ENCODE measurements at regions not wholly inside any gene's neighbourhood (a gene's known extent, or its start where the extent isn't known, plus 50 kb on each side); places are given as distances from the start of the nearest gene placed in this dataset.
A peak's percentile ranks its signal among the peaks of the same experiment; 100 is the strongest.
"Not testable (repeated sequence)": the region's sequence is repeated elsewhere in the genome, so short reads cannot be mapped to it uniquely, and the experiment has no call there.

DNA sequence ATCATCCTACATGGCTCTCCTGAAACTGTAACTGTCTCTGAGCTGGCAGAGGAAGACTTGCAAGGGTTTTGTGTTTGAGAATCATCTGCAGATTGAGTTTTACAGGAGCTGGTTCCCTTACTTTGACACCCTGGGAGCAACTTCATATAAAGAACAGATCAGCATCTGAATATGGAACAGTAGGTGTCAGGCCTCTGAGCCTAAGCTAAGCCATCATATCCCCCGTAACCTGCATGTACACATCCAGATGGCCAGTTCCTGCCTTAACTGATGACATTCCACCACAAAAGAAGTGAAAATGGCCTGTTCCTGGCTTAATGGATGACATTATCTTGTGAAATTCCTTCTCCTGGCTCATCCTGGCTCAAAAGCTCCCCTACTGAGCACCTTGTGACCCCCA, 238.1 kb upstream of the P2RY1 start:
- peak overlapping the region in 2 of 4 donors; percentile 85 to 89 for H3K4me3 Mint-ChIP-seq
- peaks cover 15 to 30% (median 29%) of the 10 kb centered on the region in 3 donors for H3K4me1 Mint-ChIP-seq
- peak overlapping the region; percentile 36 to 90 (median 86) for H3K27ac Mint-ChIP-seq
- not testable (repeated sequence) for H3K27me3 Mint-ChIP-seq, H3K9me3 Mint-ChIP-seq
- H3K36me3 Mint-ChIP-seq = peaks cover 10% of the 10 kb centered on the region

GRCh38 chr3:152606146-152606545, 228.8 kb upstream of the P2RY1 start:
- Mint-ChIP-seq H3K4me1 (no peaks in the 10 kb centered on the region), H3K27ac (no peak overlapping the region), H3K36me3 (peaks cover 2% of the 10 kb centered on the region), H3K9me3 (peaks cover 0 to 5% (median 2%) of the 10 kb centered on the region in 3 donors), H3K27me3 (peaks cover 4% of the 10 kb centered on the region), H3K4me3 (no peak overlapping the region)

DNA sequence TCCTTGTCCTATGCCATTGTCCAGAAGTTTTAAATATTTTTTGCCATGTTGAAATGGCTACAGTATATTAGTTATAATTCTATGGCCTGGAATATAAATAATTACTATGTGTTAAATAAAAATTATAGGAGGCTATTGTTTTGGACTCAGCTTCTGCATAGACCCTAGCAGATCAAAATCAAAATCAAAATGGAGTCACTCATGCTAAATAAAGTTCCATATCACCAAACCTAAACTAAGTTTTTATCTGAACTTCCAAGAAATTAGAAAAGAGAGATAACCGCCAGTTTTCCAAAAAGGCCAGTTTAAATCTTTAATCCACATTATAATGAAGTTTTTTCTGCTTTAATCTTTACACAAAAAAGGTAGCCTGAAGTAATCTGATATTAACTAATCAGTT, 227.8 kb upstream of the P2RY1 start:
- Mint-ChIP-seq H3K27ac (no peak overlapping the region), H3K4me1 (no peaks in the 10 kb centered on the region), H3K4me3 (no peak overlapping the region), H3K27me3 (peaks cover 4% of the 10 kb centered on the region), H3K36me3 (peaks cover 2% of the 10 kb centered on the region), H3K9me3 (peaks cover 0 to 5% (median 2%) of the 10 kb centered on the region in 3 donors)

DNA sequence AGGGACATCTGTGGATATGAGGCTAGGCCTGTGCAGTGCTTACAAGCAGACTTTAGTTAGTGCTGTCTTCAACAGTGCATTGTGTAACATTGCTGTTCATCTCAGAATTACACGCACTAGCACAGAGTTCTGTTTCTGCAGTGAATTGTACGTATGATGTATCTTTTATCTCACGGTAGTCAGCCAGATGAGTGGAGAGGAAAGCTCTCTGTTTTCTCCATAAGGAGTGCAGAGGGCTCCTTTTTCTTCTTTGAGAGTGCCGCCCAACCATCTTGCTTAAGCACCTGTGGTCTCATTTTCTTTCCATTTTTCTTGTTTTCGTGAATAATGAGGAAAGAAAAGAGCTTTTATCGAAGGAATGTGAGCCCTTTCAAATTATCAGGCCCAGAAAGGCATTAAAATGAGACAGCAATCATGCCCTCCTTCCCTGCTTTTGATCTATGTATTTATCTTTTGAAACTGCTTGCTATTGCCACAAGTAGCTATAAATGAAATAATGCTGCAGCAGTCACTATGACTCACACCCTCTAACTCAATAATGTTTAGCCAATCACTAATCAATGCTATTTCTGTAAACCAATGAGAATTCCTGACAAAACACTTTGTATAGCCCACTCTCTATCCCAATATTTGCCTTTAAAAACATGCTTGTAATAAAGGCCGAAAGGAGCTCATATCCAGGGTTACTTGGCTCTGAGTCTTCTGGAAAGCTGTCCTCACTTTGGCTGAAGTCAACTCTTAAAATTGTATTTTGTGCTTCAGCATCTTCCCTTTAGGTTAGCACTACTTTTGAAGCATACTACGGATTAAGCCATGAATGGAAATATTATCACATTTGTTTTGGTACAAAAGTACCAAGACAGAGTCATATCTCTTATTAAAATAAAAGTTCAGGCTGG, 226.0 kb upstream of the P2RY1 start:
- Mint-ChIP-seq H3K9me3 (peaks cover 0 to 5% (median 2%) of the 10 kb centered on the region in 3 donors), H3K4me1 (no peaks in the 10 kb centered on the region), H3K27ac (no peak overlapping the region), H3K36me3 (peaks cover 6% of the 10 kb centered on the region), H3K4me3 (no peak overlapping the region), H3K27me3 (peaks cover 4% of the 10 kb centered on the region)

DNA sequence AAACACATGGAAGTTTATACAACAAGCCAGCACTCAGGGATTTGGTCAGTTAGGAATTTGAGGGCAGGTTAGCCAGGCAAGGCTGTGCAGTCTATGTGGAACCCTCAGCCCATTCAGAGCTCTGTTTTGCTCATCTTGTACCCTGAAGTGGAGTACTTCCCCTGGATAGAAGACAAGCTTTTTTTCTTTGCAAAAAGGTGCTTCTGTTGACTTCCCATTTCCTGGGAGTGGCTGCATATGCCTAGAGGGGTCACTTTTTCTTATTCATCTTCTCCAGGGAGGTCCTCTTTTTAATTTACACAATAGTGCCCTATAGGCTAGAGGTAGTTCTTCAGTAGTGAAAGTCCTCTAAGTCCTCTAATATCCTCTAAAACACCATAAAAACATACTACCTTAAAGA, 225.0 kb upstream of the P2RY1 start:
- Mint-ChIP-seq H3K36me3 (peaks cover 6% of the 10 kb centered on the region), H3K4me3 (no peak overlapping the region), H3K27ac (no peak overlapping the region), H3K27me3 (peaks cover 4% of the 10 kb centered on the region), H3K9me3 (no peaks in the 10 kb centered on the region), H3K4me1 (no peaks in the 10 kb centered on the region)

DNA sequence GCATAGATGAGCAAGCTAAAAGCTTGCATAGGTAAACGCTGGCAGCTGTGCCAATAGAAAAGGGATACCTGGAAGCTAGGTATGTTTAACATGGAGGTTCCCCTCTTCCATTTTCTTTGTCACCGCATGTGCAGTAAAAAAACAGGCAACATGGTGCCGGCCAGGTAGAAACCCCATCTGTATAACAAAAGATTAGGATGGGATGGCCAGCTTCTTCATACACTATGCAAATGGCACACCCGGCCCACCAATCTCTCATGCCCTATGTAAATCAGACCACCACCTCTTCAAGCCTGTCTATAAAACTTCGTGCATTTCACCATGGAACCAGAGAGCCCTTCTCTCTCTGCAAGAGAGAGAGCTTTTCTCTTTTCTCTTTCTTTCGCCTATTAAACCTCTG, 224.3 kb upstream of the P2RY1 start:
- Mint-ChIP-seq H3K9me3 (no peaks in the 10 kb centered on the region), H3K4me1 (no peaks in the 10 kb centered on the region), H3K27me3 (peaks cover 2% of the 10 kb centered on the region), H3K27ac (no peak overlapping the region), H3K36me3 (peaks cover 6% of the 10 kb centered on the region), H3K4me3 (no peak overlapping the region)

DNA sequence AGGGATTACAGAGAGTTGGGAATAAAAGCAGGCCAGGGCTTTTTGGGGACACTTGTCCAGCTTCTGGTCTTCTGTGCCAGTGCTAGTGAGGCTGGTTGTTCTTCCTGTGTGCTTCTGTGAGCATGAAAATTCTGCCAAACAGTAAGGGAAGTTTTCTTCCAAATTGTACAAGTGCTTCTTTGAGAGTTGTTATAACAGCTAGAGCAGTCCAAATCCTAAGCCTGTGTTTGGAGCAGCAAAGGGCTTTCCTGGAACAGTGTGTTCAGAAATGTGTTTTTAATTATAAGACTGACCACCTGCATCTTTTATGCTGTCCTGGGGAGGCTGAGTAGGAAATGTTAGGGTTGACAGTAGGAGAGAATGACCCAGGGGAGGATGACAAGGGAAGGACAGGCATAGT, 223.0 kb upstream of the P2RY1 start:
- H3K9me3 Mint-ChIP-seq = no peaks in the 10 kb centered on the region
- H3K27me3 Mint-ChIP-seq = peaks cover 2% of the 10 kb centered on the region
- no peak overlapping the region for H3K4me3 Mint-ChIP-seq
- no peaks in the 10 kb centered on the region for H3K4me1 Mint-ChIP-seq
- no peak overlapping the region for H3K27ac Mint-ChIP-seq
- peaks cover 6% of the 10 kb centered on the region for H3K36me3 Mint-ChIP-seq

DNA sequence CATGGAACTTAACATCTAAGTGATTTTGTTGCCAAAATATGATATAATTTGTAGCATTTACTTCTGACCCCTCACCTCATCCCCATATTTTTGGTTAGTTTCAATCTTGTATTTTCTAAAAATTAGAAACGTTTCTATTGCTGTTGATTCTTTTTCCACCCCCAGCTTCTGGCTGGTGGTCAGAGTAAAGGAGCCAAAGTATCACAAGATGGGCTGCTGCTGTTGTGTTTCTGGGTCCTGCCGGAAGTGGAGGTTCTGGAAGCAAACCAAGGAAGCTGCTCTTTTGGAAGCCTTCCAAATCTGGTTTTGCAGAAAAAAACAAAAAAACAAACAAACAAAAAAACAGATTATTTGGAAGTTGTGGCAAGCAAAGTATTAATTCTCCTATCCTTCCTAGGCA, 221.1 kb upstream of the P2RY1 start:
- H3K4me1 Mint-ChIP-seq = no peaks in the 10 kb centered on the region
- H3K4me3 Mint-ChIP-seq = no peak overlapping the region
- peaks cover 6% of the 10 kb centered on the region for H3K36me3 Mint-ChIP-seq
- H3K9me3 Mint-ChIP-seq = no peaks in the 10 kb centered on the region
- H3K27me3 Mint-ChIP-seq = no peaks in the 10 kb centered on the region
- no peak overlapping the region for H3K27ac Mint-ChIP-seq

- peaks cover 6% of the 10 kb centered on the region for H3K36me3 Mint-ChIP-seq
- H3K4me1 Mint-ChIP-seq = peaks cover 0 to 4% (median 4%) of the 10 kb centered on the region in 3 donors
- H3K27me3 Mint-ChIP-seq = no peaks in the 10 kb centered on the region
- H3K4me3 Mint-ChIP-seq = no peak overlapping the region
- no peak overlapping the region for H3K27ac Mint-ChIP-seq
- H3K9me3 Mint-ChIP-seq = no peaks in the 10 kb centered on the region
These were observed 219.2 kb upstream of the P2RY1 start for GRCh38 chr3:152615681-152616080.

GRCh38 chr3:152617609-152618008, 217.3 kb upstream of the P2RY1 start:
- H3K36me3 Mint-ChIP-seq = peaks cover 5% of the 10 kb centered on the region
- H3K4me1 Mint-ChIP-seq = peaks cover 0 to 6% (median 4%) of the 10 kb centered on the region in 3 donors
- no peak overlapping the region for H3K4me3 Mint-ChIP-seq
- no peaks in the 10 kb centered on the region for H3K9me3 Mint-ChIP-seq
- H3K27ac Mint-ChIP-seq = no peak overlapping the region
- H3K27me3 Mint-ChIP-seq = no peaks in the 10 kb centered on the region

GRCh38 chr3:152618529-152618928, 216.4 kb upstream of the P2RY1 start:
- H3K27ac Mint-ChIP-seq = no peak overlapping the region
- H3K27me3 Mint-ChIP-seq = no peaks in the 10 kb centered on the region

DNA sequence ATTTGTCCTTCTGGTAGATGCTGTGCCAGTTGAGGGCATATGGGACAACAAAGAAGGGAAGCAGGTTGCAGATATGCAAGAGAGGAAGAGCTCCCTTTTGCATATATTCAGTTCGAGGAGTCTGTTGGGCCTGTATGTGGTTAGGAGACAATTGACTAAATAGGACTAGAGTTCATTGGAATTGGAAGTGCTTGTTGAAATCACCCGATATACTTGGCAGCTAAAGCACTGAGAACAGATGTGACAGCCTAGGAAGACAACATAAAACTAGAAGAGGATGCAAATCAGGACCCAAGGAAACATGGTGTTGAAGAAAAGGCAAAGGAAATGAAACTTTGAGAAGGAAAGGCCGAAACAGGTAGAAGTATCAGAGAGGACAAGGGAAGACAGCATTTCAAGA, 215.2 kb upstream of the P2RY1 start:
- peaks cover 2% of the 10 kb centered on the region for H3K36me3 Mint-ChIP-seq
- H3K4me3 Mint-ChIP-seq = no peak overlapping the region
- peaks cover 0 to 6% (median 4%) of the 10 kb centered on the region in 3 donors for H3K4me1 Mint-ChIP-seq
- no peaks in the 10 kb centered on the region for H3K9me3 Mint-ChIP-seq
- H3K27me3 Mint-ChIP-seq = no peaks in the 10 kb centered on the region
- no peak overlapping the region for H3K27ac Mint-ChIP-seq

More at GRCh38 chr3:152618529-152618928, 216.4 kb upstream of the P2RY1 start:
- peaks cover 3% of the 10 kb centered on the region for H3K36me3 Mint-ChIP-seq
- H3K4me1 Mint-ChIP-seq = peaks cover 0 to 6% (median 4%) of the 10 kb centered on the region in 3 donors
- H3K9me3 Mint-ChIP-seq = no peaks in the 10 kb centered on the region
- H3K4me3 Mint-ChIP-seq = no peak overlapping the region

- H3K4me3 Mint-ChIP-seq = no peak overlapping the region
- no peak overlapping the region for H3K27ac Mint-ChIP-seq
- H3K36me3 Mint-ChIP-seq = peaks cover 2% of the 10 kb centered on the region
- H3K9me3 Mint-ChIP-seq = no peaks in the 10 kb centered on the region
- H3K27me3 Mint-ChIP-seq = no peaks in the 10 kb centered on the region
- peaks cover 0 to 6% (median 4%) of the 10 kb centered on the region in 3 donors for H3K4me1 Mint-ChIP-seq
These were observed 214.5 kb upstream of the P2RY1 start for GRCh38 chr3:152620395-152620794.

DNA sequence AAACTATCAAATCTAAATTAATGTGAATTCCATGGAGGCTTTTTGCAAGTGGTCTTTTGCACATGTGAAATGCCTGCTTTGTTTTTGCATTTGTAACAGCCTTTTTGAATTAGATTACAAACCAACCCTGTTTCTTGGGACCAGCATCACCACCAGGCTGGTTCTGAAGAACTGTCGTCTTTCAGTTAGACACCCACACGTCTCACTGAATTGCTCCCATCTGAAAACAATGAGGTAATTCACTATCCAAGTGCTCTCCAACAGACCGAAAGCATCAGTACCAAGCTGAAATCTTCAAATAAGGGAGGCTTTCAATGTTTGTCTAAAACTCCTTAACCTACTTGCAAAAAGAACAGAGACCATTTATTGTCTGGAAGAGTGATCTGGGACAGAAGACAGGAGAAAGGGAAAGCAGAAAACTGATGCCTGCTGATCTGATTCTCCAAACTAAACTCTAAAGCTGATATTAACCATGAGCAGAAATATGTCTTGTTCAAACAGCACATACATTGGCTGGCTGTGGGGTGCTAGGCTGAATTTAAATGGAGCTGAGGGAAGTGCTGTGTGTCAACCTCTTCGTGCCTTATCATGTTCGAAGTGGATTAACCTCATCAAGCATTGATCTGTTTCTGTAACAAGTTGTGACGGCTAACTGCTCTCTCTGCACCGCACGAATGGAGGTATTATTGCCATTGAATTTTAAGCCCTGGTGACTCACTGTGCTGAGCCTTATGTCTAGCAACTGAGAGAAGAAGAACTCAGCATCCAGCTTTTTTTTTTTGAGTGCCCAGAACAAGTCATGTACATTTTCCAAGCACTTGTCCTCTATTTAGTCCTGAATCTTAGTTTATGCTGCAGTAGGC, 213.7 kb upstream of the P2RY1 start:
- Mint-ChIP-seq H3K27me3 (no peaks in the 10 kb centered on the region), H3K27ac (no peak overlapping the region), H3K4me3 (no peak overlapping the region), H3K4me1 (peaks cover 0 to 6% (median 4%) of the 10 kb centered on the region in 3 donors), H3K9me3 (no peaks in the 10 kb centered on the region), H3K36me3 (peaks cover 2% of the 10 kb centered on the region)
